EL (cell line): ENCODE measurements at regions not wholly inside any gene's neighbourhood (a gene's known extent, or its start where the extent isn't known, plus 50 kb on each side); places are given as distances from the start of the nearest gene placed in this dataset.

Source experiments
- DNase-seq: peaks from one replicate; pipeline ENCODE4 v3.0.0-alpha.2; 2016

- DNase-seq = peak; percentile 27
Observed at GRCh38 chr5:158175934-158176481, 317.1 kb upstream of the CLINT1 start.

DNA sequence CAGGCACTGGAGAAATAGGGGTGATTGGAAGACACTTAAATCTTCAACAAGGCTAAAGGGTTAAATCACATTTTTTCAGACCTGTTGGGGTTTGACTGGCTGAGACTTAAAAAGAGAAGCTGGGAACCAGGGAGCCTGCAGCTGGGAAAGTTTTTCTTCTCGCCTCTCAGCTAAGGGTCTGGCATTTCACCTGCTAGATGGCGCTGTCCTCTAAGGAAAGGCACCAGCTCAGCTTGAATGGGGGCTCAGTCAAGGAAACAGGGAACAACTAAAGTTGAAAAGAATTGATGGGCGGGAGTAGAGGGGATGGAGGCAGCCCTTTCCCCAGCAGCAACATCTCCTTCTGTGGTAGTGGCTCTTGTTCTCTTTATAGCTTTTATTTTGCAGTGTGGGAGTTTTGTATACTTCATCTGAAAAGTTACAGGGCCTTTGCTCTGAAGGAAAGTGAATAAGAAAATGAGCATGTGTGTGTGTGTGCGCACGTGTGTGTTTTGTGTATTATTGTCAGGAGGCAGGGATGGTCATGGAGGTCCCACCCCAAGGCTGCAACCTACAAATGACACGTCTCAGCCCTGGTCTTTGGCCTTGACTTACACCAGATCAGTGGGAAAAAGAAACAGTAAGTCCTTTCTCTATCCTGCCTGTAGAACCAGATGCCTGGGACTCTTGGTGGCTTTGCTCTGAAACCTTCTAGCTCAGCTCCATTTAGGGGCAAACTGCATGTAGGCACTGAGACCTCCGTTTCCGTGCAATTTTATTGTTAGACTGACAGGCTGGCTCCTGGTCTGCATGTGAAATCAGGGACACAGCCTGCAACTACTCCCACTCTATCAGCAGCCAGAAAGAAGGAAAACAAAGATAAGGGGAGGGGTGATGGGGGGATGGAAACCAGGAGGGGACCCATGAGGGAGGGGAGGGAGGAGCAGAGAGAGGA, 316.2 kb upstream of the CLINT1 start:
- DNase-seq = peak; percentile 70

- DNase-seq = no peak
Observed at GRCh38 chr5:158174026-158174425, 315.1 kb upstream of the CLINT1 start.

DNA sequence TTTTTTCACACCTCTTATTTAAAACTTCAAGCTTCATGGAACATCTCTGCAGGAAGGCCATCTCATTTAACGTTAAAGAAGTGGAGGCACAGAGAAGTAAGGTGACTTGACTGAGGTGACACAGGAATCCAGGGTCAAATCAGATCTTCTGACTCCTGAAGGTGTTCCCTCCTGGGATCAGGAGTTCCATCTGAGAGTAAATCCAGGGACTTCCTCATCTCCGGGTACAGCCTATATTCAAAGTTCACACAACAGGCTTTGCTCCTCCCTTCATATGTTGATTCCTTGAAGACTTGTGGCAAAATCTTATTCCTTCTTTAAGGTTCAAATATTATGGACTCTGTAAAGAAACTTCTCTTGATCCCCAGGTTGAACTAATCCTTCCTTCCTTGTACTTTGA, 313.1 kb upstream of the CLINT1 start:
- DNase-seq = no peak

DNA sequence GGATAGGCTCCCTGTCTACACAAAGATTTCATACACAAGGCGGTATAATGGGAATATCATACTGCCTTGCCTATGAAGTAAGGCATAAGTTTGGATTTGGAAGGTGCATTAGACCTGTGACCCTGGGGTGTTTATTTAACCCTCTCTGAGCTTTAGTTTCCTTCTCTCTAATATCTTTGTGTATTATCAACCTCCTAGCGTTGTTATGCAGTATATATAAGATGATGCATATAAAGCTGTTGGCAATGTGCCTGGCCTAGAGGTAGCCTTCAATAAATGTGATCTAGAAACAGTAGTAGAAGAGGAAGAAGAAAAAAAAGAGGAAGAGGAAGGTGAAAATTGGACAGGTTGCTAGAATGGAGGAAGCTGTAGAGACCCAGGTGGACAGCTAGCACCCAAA, 311.6 kb upstream of the CLINT1 start:
- no peak for DNase-seq

DNA sequence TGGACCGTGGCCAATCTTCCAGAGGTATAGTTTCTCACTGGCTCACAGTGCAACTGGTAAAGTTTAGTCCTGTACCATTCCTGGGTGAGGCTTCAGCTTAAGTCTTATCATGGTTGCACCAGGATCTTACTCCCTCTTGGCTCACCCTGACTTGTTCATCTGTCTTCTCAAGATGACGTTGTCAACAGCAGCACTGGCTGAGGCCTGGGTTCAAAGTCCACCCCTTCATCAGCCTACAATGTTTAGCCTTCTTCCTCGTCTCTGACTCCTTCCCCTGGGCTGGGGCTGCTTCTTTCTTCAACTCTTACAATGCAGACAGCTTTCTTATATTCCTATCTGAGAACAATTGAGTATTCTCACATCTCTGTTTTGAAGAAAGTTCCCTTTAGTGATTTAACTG, 311.1 kb upstream of the CLINT1 start:
- DNase-seq = no peak

DNA sequence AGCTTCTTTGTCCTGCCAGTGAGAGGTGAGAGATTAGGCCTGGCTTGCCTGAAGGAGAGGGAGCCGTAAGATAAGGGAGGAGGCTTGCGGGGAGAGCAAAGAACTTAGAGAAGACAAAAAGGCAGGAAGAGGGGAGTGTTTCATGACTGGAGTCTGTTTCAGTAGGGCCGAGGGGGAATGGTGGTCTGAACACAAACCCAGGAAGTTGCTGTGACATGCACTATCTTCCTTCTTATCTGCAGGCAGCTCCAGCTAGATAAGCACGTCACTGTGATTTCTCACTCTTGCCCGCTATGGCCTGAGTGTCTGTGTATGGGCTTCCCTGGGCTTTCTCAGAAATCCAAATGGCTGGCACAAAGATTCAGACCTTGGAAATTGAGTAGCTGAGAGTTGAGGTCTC, 307.5 kb upstream of the CLINT1 start:
- DNase-seq = no peak

GRCh38 chr5:158165647-158166046, 306.7 kb upstream of the CLINT1 start:
- no peak for DNase-seq

- no peak for DNase-seq
Observed at GRCh38 chr5:158164296-158165047, 305.5 kb upstream of the CLINT1 start.

DNA sequence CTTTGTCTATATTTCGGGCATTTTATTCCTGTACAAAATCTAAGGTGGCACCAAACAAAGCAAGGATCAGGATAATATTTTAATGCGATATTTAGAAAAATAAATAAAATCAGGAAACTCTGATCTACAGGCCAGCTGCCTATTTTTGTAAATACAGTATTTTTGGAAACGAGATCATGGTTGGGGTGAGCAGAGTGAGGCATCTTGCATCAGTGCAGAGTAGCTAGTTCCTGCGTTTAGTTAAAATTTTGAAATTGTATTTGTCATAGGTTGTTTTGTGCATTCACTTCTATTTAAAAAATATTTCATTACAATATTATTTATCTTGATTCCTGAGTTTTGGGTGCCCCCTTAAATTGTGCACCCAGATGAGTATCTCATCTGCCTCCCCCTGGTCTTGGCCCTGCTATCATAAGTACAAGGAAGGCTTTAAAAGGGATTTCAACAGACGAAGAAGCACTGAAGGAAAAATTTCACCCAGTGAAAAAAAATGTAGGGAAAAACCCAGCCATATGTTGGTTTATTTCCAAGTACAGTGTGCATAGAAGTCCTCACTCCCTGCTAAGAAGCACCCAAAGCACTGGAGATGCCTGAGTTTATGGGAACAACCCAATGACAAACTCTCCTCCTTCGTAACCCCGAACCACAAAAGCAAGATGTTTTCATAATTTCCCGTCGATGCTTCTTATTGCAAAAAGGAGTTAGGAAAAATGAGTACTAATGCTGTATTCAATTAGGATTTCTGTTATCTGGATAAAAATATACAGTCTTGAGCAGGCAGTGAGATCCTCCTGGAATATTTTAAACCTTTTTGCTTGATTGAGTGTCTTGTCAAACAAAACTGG, 304.7 kb upstream of the CLINT1 start:
- DNase-seq = no peak

DNA sequence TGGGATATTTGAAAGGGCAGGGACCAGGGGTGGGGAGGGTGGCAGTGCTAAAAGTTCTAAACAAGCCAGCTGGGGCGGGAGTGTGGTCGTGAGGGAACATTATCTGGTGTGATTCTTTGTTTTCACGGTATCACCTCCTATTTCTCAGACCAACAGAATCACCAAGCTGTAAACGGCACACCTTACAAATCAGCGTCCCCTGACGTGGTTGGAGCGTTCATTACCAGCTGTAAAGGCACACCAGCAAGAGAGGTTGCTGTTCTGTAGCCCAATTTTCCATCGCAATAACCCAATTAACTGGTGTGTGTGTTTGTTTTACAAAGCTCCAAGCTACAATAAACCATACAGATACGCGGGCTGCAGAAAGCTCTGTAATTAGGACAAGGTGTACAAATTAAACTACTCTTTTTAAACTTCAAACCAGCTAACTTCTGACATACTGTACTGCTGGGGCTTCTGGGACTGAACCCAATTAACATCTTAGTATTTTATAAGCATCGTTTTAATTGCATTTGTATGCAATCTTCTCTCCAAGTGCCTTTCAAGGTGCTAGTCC, 303.6 kb upstream of the CLINT1 start:
- DNase-seq = no peak

DNA sequence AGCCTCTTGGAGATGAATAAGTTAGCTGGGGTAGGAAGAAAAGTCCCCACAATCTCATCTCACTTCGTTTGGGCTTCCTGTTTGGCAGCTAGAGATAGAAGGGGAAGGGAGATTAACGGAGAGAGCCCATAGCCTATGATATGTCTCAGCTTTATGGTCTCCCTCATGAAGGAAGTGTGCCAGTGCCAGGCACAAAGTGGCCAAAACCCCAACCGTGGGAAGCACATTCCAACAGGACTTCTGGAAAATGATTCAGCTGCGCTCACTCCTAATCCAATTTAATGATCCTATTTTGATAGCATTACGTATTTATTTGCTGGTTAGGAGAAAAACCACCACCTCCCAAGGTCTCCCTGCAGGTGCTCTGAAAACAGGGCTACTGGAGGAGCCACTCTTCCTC, 303.1 kb upstream of the CLINT1 start:
- DNase-seq = no peak

GRCh38 chr5:158159621-158160020, 300.7 kb upstream of the CLINT1 start:
- no peak for DNase-seq

DNA sequence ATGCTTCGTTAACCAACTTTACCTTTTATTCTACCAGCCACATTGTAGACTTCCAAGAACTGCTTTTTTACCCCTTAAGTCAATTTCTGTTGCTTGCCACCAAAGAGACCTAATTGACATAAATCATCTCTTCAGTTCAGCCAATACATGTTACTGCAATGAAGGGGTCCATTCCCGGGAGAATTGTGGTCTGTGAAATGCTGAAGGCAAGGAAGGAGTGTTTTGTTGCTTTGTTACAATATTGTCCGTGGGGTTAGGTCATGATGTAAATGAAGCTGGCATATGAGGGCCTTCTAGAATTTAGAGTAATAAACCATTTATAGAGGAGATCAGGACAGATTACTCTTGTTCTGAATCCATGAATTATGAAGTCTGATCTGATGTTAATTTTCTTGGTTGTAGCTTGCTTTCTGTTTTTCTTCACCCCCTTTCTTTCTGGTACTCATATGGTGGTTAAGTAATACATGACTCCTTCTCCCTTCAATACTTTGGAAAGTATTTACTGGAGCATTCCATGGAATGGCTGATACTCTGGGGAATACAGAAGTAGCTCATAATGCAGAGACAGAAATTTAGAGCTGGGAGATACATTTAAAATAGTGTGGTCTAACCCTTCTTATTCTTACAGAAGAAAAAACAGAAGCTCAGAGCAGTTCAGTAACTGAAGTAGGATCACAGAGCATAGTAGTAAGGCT, 297.0 kb upstream of the CLINT1 start:
- no peak for DNase-seq

GRCh38 chr5:158155067-158155466, 296.1 kb upstream of the CLINT1 start:
- DNase-seq = no peak

GRCh38 chr5:158154226-158155005, 295.5 kb upstream of the CLINT1 start:
- peak; percentile 90 for DNase-seq

- no peak for DNase-seq
Observed at GRCh38 chr5:158153508-158153907, 294.6 kb upstream of the CLINT1 start.

GRCh38 chr5:158152136-158152535, 293.2 kb upstream of the CLINT1 start:
- no peak for DNase-seq

- DNase-seq = no peak
Observed at GRCh38 chr5:158147227-158147626, 288.3 kb upstream of the CLINT1 start.

DNA sequence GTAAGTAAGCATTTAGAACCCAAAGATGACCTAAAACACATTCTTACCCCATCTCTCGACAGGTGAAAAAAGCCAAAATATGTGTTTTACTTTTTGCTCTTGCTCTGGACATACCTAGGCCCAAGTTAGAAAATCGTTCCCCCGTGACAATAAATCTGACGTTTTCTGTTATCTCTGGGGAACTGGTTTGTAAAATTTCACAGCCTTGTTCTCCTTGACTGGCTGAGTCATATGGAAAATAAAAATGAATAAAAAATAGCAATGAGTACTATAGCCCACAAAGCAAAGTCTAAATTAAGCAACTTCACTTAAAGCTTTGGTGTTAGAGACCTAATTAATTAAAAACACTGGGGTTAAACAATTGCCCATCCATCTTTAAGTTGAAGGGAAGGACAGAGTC, 286.9 kb upstream of the CLINT1 start:
- no peak for DNase-seq

- no peak for DNase-seq
Observed at GRCh38 chr5:158143081-158143480, 284.1 kb upstream of the CLINT1 start.
